Aorta (tissue), 5 donors: ENCODE measurements at regions not wholly inside any gene's neighbourhood (a gene's known extent, or its start where the extent isn't known, plus 50 kb on each side); places are given as distances from the start of the nearest gene placed in this dataset.

Source experiments
- ATAC-seq: fragments of 200-7000 bp; cut with Tn5 transposase; one replicate; pipeline ENCODE4 v1.9.1; 2022; ENCODE audit warnings: moderate library complexity; ENCODE audit not compliant: low FRiP score
- DNase-seq, 2 donors: peaks; one replicate each; pipeline ENCODE4 v3.0.0-alpha.2; 2020
- H3K27ac ChIP-seq, 2 donors: one replicate each; pipeline ENCODE4 v1.5.1; 2013; ENCODE audit warnings: low read length in 2 of 2, mild to moderate bottlenecking in 2 of 2, moderate library complexity in 2 of 2, control low read depth in 1 of 2, inconsistent platforms in 1 of 2, low read depth in 1 of 2
- H3K27me3 ChIP-seq, 2 donors: one replicate each; pipeline ENCODE4 v1.6.1; 2013; ENCODE audit warnings: control low read depth in 1 of 2, low read length in 1 of 2, mild to moderate bottlenecking in 1 of 2, moderate library complexity in 1 of 2; ENCODE audit not compliant: insufficient read depth in 2 of 2, control insufficient read depth in 1 of 2
- H3K36me3 ChIP-seq, 2 donors: one replicate each; pipeline ENCODE4 v1.6.1; 2013; ENCODE audit warnings: control low read depth in 1 of 2, low read length in 1 of 2, mild to moderate bottlenecking in 1 of 2; ENCODE audit not compliant: insufficient read depth in 2 of 2, control insufficient read depth in 1 of 2
- H3K4me1 ChIP-seq, 2 donors: one replicate each; pipeline ENCODE4 v1.6.1; 2013; ENCODE audit warnings: low read length in 2 of 2, control low read depth in 1 of 2, mild to moderate bottlenecking in 1 of 2, moderate library complexity in 1 of 2; ENCODE audit not compliant: insufficient read depth in 2 of 2, control insufficient read depth in 1 of 2
- H3K4me3 ChIP-seq, 2 donors: one replicate each; pipeline ENCODE4 v1.5.1; 2013; ENCODE audit warnings: low read length in 2 of 2, control low read depth in 1 of 2, mild to moderate bottlenecking in 1 of 2
- H3K9me3 ChIP-seq: one replicate; pipeline ENCODE4 v1.6.1; 2013; ENCODE audit warnings: mild to moderate bottlenecking, low read length; ENCODE audit not compliant: control insufficient read depth
- WGBS, 2 donors: extraction: QIAGEN DNeasy Blood & Tissue Kit; methylation state at CpG; one replicate each; pipeline ENCODE4 v1.1.7; 2013; 5-methylcytosine and 5-hydroxymethylcytosine counted together
- intact Hi-C, 2 donors: fragments of 100-400 bp; cut with DNase I; formaldehyde crosslinking; loops; one replicate each; pipeline versions ENCODE4 v1.14.2 to v1.15.0; 2022
- donor health status: healthy with polysubstance abuse.
- donor health status: Bipolar disorder and iron deficiency.
- donor health status: DM: no; HTN: no; CAD: no.
- donor health status: DM: no; HTN: no; CAD: no.
- donor health status: DM: yes; HTN: yes; CAD: no.

DNA sequence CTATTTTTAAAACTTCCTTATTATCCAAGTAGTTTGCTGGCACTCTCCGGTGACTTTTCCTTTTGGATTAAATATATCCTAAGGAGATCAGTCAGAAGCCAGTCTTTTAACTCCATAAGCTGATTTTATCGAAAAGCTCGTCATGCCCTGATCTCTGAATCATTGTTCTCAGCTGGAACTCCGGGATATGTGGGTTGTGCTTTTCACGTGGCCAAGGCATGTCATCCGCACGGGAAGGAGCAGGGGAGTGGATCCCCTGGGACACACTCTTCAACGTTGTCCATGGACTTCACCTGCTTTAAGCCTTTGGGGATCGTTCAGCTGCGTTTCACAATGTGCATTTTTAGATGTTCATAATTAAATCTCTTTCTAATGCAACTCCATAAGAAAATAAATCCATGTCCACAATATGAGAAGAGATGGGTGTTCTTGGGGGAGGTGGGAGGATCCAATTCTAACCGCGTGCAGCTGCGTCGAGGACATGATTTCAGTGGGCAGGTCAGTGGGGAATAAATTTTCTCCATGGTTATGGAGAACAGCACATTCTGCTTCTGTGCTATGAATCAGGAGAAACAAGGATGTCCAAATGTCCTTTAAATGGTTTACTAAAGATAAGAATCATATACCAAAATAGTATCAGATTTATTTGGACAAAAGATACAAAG, 229.5 kb upstream of the ADARB2 start:
- Histone ChIP-seq H3K4me1 (no peaks in the 10 kb centered on the region), H3K9me3 (no peaks in the 10 kb centered on the region), H3K4me3 (no peak overlapping the region), H3K36me3 (no peaks in the 10 kb centered on the region), H3K27me3 (no peaks in the 10 kb centered on the region), H3K27ac (no peak overlapping the region)
- no peak for DNase-seq
- 49 to 53% methylated on average over 14 of the region's 14 CpGs for WGBS, 2 donors
- no peak for ATAC-seq
- intact Hi-C loops, result no loop called here

DNA sequence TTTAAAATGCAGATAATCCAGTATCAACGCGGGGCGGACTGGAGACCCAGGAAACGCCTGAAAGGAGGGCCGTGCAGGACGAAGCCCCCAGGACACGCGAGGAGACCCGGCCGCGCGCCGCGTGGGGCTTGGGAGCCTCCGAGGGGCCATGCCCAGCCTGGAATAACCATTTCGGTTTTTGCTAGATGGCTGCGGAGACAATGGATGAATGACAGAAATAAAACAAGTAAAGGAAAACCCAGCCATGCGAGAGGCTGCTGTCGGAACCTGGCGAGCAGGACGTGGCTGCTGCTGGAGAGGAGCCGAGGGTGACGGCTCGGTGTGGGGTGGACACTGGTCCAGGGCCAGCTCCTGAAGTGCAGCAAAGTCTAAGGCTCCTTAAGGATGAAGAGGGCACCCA, 227.2 kb upstream of the ADARB2 start:
- Histone ChIP-seq H3K36me3 (no peaks in the 10 kb centered on the region), H3K4me3 (no peak overlapping the region), H3K4me1 (no peaks in the 10 kb centered on the region), H3K27me3 (no peaks in the 10 kb centered on the region), H3K9me3 (no peaks in the 10 kb centered on the region), H3K27ac (no peak overlapping the region)
- intact Hi-C loops, result no loop called here
- 88 to 89% methylated on average over 24 of the region's 24 CpGs for WGBS, 2 donors
- ATAC-seq, result no peak
- no peak for DNase-seq

DNA sequence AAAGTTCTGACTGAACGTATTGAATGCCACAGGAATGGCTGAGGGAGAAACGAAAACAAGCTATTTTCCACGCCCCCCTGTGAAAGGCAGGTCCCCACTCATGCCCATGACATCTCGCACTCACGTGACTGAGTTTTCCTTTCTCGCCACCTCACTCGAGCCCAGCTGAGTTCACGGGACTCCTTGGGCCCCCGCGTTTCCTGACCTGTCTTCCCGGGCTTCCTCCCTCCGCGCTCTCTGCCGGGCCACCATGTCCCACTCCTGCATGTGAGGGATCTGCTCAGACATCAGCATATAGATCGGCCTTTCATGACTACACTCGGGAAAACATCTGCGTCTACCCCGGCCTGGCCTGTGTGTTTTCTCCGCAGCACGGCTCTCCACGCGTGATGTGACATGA, 226.0 kb upstream of the ADARB2 start:
- no peaks in the 10 kb centered on the region for H3K9me3 ChIP-seq
- DNase-seq, result no peak
- no peaks in the 10 kb centered on the region for H3K27me3 ChIP-seq
- H3K27ac ChIP-seq, result no peak overlapping the region
- intact Hi-C loops, result no loop called here
- H3K36me3 ChIP-seq, result no peaks in the 10 kb centered on the region
- WGBS, 2 donors, result 88 to 89% methylated on average over 22 of the region's 22 CpGs
- no peak overlapping the region for H3K4me3 ChIP-seq
- H3K4me1 ChIP-seq, result no peaks in the 10 kb centered on the region
- no peak for ATAC-seq

DNA sequence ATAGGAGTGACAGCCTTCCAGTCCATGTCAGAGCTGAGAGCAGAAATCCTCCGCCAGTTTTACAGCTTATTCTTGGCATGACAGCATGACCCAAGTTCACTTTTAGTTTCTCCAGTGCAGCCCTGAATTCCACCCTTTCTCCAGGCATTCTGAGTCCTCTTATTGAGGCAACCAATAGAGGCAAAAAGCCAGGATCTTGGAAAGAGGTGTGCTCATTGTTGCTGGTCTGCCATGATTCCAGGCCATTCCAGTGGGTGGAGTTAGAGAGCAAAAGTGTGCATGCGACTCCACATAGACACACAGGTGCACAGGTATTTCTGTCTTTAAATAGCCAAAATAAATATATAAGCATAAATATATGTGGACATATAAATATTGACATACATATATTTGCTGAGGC, 224.7 kb upstream of the ADARB2 start:
- intact Hi-C loops, result no loop called here
- WGBS, 2 donors, result 62 to 63% methylated on average over 2 of the region's 2 CpGs
- no peaks in the 10 kb centered on the region for H3K9me3 ChIP-seq
- H3K4me3 ChIP-seq, result no peak overlapping the region
- H3K4me1 ChIP-seq, result no peaks in the 10 kb centered on the region
- no peak for ATAC-seq
- H3K36me3 ChIP-seq, result no peaks in the 10 kb centered on the region
- no peak for DNase-seq
- H3K27me3 ChIP-seq, result no peaks in the 10 kb centered on the region
- H3K27ac ChIP-seq, result no peak overlapping the region

DNA sequence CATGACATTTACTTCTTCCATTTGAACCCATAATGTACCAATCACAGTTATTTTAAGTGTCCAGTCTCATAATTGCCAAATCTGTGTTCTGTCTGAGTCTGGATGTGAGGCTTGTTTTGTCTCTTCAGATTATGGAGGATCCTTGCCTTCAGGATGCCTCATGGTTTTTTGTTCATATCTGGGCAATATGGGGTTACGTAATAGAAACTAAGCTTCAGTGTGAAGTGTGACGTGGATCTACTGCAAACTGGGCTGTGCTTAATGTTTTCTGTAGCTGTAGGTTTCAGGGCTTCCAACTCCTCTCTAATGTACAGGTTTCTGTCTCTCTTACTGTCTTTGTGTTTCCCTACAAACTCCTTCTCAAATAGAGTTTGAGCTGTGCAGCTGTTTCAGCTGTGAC, 223.7 kb upstream of the ADARB2 start:
- no peak for DNase-seq
- 82 to 83% methylated on average over 2 of the region's 2 CpGs for WGBS, 2 donors

DNA sequence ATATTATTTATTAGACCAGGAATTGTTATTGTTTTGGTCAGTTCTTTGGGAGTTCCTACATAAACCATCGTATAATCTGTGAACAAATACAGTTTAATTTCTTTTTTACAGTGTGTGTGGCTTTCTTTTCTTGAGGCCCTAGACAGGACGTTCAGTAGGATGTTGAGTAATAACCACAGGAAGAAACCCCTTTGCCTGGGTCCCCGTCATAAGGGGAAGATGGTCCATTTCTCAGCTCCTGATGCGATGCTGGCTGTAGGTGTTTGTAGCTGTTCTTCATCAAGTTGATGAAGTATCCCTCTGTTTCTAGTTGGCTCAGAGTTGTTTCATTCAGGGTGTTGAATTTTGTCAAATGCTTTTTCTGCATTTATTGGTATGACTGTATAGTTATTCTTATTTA, 219.7 kb upstream of the ADARB2 start:
- ATAC-seq (no peak), DNase-seq (no peak)
- no peak overlapping the region for H3K4me3 ChIP-seq
- no peaks in the 10 kb centered on the region for H3K9me3 ChIP-seq
- intact Hi-C loops, result no loop called here
- H3K27ac ChIP-seq, result no peak overlapping the region
- no peaks in the 10 kb centered on the region for H3K36me3 ChIP-seq
- H3K4me1 ChIP-seq, result no peaks in the 10 kb centered on the region
- H3K27me3 ChIP-seq, result no peaks in the 10 kb centered on the region
- 71 to 75% methylated on average over 4 of the region's 4 CpGs for WGBS, 2 donors

More for the DNA sequence above, 223.7 kb upstream of the ADARB2 start:
- no peak for ATAC-seq
- Histone ChIP-seq H3K36me3 (no peaks in the 10 kb centered on the region), H3K9me3 (no peaks in the 10 kb centered on the region), H3K4me1 (no peaks in the 10 kb centered on the region), H3K27me3 (no peaks in the 10 kb centered on the region), H3K27ac (no peak overlapping the region), H3K4me3 (no peak overlapping the region)
- intact Hi-C loops, result no loop called here

DNA sequence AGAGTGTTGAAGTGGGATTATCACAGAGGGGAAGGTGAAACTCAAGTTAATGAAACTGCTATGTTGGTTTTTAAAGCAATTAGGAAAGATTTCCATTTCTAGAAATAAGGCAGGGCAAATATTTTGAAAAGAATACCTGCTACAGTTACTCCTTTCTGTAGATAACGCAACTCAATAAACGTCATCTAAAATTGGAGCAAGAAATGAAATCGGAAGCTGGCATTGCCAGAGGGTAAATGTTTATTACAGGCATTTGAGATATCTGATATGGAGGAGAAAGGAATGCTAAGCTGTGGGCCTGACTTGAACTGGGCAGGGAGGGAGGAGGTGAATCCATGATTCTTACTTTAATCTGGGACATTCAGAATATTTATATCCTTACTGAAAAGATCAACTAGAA, 217.0 kb upstream of the ADARB2 start:
- ATAC-seq, result no peak
- H3K9me3 ChIP-seq, result no peaks in the 10 kb centered on the region
- intact Hi-C loops, result no loop called here
- no peaks in the 10 kb centered on the region for H3K27me3 ChIP-seq
- no peaks in the 10 kb centered on the region for H3K36me3 ChIP-seq
- H3K27ac ChIP-seq, result no peak overlapping the region
- H3K4me3 ChIP-seq, result no peak overlapping the region
- no peak for DNase-seq
- no peaks in the 10 kb centered on the region for H3K4me1 ChIP-seq
- 33 to 36% methylated on average over 3 of the region's 3 CpGs for WGBS, 2 donors

DNA sequence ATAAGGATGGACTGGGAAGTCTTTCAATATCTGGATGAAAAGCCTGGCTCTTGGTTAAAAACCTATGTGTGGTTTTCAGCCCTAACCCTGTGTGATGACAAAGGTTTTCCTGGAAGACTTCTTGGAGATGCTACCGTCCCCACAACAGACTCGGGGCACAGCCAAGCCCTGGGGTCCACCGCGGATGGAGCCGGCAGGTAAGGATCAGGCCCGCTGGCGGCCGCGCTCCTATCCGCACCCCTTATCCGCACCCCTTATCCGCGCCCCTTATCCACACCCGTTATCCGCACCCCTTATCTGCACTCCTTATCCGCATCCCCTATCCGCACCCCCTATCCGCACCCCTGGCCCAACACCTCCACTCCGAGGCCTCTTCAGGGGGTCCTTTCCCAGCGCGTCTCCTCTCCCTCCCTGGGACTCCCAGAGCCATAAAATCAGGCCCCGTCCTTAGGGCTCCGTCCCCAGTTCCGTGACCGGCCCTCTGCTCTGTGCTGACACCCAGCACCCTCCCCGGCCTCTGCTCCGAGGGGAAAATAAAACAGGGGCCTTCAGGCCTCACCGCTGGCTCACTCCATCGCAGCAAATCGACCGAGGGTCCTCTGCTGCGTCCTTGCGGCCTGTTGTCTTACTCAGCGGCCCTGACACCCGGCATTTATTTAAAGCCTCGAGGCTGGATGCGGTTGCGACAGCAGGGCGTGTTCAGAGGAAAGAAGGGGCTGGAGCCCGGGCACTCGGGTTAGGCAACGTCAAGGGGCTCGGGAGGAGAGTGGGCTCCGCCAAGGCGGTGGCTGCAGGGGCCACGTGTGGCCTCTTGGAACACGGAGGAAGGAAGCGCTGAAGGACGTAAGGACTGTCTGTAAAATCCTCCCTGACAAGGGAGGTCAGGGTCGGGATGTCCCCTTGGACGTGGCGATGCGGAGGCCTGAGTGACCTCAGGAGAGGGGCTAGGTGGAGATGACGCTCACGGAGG, 215.1 kb upstream of the ADARB2 start:
- Histone ChIP-seq H3K36me3 (no peaks in the 10 kb centered on the region), H3K4me3 (no peak overlapping the region), H3K27ac (no peak overlapping the region), H3K4me1 (no peaks in the 10 kb centered on the region), H3K9me3 (no peaks in the 10 kb centered on the region), H3K27me3 (no peaks in the 10 kb centered on the region)
- intact Hi-C loops, result no loop called here
- 93% methylated on average over 55 of the region's 55 CpGs for WGBS, 2 donors
- no peak for ATAC-seq
- DNase-seq, result no peak
